Right lobe of liver (tissue), 4 donors: ENCODE measurements at regions not wholly inside any gene's neighbourhood (a gene's known extent, or its start where the extent isn't known, plus 50 kb on each side); places are given as distances from the start of the nearest gene placed in this dataset.

Experiments
- POLR2A ChIP-seq: fragments of 450-650 bp; IDR thresholded peaks from one replicate; pipeline ENCODE4 v1.6.1; 2017; ENCODE audit warnings: antibody characterized with exemption, mild to moderate bottlenecking
- TF ChIP-seq, protein P1 (sequence below), 4 donors: fragments of 200-600 bp in 3 of 4; fragments of 450-650 bp in 1 of 4; IDR thresholded peaks; one replicate each; pipeline versions ENCODE4 v1.5.1 to v1.8.0; 2016 to 2022; ENCODE audit warnings: antibody characterized with exemption in 4 of 4, mild to moderate bottlenecking in 2 of 4
- donor health status: DM: no; HTN: no; CAD: no.
- donor health status: DM: no; HTN: no; CAD: no.
- donor health status: DM: no; HTN: yes; CAD: no.

DNA sequence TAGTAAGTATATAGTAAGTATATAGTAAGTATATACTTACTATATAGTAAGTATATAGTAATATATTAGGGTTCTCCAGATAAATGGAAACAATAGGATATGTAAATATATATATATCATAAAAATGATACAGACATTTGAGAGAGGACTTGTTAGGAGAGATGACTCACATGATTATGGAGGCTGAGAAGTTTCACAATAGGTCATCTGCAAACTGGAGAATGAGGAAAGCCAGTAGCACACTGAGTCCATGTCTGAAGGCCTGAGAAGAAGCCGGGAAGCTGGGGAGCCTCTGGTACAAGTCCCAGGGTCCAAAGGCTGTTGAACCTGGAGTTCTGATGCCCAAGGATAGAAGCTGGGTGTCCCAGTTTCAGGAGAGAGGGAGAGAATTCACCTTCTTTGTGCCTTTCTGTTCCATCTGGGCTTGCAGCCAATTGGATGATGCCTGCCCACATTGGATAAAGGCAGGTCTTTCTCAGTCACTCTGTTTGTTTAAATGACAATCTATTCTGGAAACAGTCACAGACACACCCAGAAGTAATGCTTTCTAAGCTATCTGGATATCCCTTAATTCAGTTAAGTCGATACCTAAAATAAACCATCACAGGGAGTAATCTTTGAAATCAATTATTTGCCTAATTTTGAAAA is 205.5 kb upstream of the CDC14C start:
- TF ChIP-seq, protein P1, sequence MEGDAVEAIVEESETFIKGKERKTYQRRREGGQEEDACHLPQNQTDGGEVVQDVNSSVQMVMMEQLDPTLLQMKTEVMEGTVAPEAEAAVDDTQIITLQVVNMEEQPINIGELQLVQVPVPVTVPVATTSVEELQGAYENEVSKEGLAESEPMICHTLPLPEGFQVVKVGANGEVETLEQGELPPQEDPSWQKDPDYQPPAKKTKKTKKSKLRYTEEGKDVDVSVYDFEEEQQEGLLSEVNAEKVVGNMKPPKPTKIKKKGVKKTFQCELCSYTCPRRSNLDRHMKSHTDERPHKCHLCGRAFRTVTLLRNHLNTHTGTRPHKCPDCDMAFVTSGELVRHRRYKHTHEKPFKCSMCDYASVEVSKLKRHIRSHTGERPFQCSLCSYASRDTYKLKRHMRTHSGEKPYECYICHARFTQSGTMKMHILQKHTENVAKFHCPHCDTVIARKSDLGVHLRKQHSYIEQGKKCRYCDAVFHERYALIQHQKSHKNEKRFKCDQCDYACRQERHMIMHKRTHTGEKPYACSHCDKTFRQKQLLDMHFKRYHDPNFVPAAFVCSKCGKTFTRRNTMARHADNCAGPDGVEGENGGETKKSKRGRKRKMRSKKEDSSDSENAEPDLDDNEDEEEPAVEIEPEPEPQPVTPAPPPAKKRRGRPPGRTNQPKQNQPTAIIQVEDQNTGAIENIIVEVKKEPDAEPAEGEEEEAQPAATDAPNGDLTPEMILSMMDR (IDR thresholded peaks at IDR 0.05), result no peak
- TF ChIP-seq POLR2A, result no peak
